K562 (cell line): ENCODE measurements at regions not wholly inside any gene's neighbourhood (a gene's known extent, or its start where the extent isn't known, plus 50 kb on each side); places are given as distances from the start of the nearest gene placed in this dataset.
"Not testable (repeated sequence)": the region's sequence is repeated elsewhere in the genome, so short reads cannot be mapped to it uniquely, and the experiment has no call there.

ENCODE experiments used
- ATAC-seq: fragments of 200-7000 bp; cut with Tn5 transposase; 3 replicates; pipeline ENCODE4 v1.9.1; 2020; ENCODE audit warnings: moderate library complexity
- BruUV-seq: library from RNA; stranded (reverse); fragments of 400-500 nt; replicated peaks from 2 replicates; lab custom pipeline; 2021; lab: Mats Ljungman, UMichigan
- CTCF ChIA-PET: fragments of 300-600 bp; formaldehyde crosslinking; extraction: SDS; loops from one replicate; lab custom pipeline; 2021; ENCODE audit warnings: low intra/inter-chr PET ratio; lab: Yijun Ruan, JAX
- POLR2A ChIA-PET: fragments of 300-600, 350-650 bp; sonication (Branson Sonifier 250); formaldehyde crosslinking; extraction: SDS; loops from one replicate; lab custom pipeline; 2021; ENCODE audit warnings: antibody characterized with exemption, inconsistent platforms; lab: Yijun Ruan, JAX
- DNase-seq, 4 experiments: peaks; one replicate each; pipeline versions ENCODE4 v3.0.0 to v3.0.0-alpha.2; 2011 to 2018; ENCODE audit warnings: low spot score in 3 of 4, mixed read lengths in 3 of 4; ENCODE audit errors: extremely low read depth in 1 of 4
- FAIRE-seq: peaks from 2 replicates; lab custom pipeline; 2011; peaks lifted over from hg19 to GRCh38; lab: Jason Lieb, UNC
- H2AFZ ChIP-seq: 2 replicates; pipeline ENCODE4 v1.6.0; 2011; ENCODE audit warnings: low read depth, low read length, control low read depth, inconsistent platforms
- H3K27ac ChIP-seq: fragments of 200-600 bp; 3 replicates; pipeline ENCODE4 v1.8.0; 2011; ENCODE audit warnings: low read depth, mild to moderate bottlenecking, control low read depth, inconsistent platforms, low read length, moderate library complexity, mixed read lengths; ENCODE audit errors: extremely low read depth
- H3K27me3 ChIP-seq, 2 experiments: fragments of 300-600 bp in 1 of 2; 2 replicates in 1 of 2; 3 replicates in 1 of 2; pipeline versions ENCODE4 v1.6.0 to v1.8.0; 2011; ENCODE audit warnings: inconsistent platforms in 2 of 2, low read length in 2 of 2, mild to moderate bottlenecking in 1 of 2, mixed read lengths in 1 of 2, moderate library complexity in 1 of 2; ENCODE audit not compliant: control insufficient read depth in 2 of 2, insufficient read depth in 2 of 2
- H3K36me3 ChIP-seq: fragments of 300-600 bp; 3 replicates; pipeline ENCODE4 v1.8.0; 2011; ENCODE audit warnings: mild to moderate bottlenecking, low read length, inconsistent platforms; ENCODE audit not compliant: control insufficient read depth, insufficient read depth
- H3K4me1 ChIP-seq, 2 experiments: fragments of 200-600 bp in 1 of 2; replicated peaks in 1 of 2; 2 replicates in 1 of 2; 3 replicates in 1 of 2; pipeline versions ENCODE4 v1.5.1 to v1.8.0; 2011; ENCODE audit warnings: inconsistent platforms in 2 of 2, low read length in 2 of 2, mild to moderate bottlenecking in 1 of 2, mixed read lengths in 1 of 2, moderate library complexity in 1 of 2; ENCODE audit not compliant: control insufficient read depth in 2 of 2, insufficient read depth in 2 of 2
- H3K4me2 ChIP-seq: 2 replicates; pipeline ENCODE4 v1.6.1; 2011; ENCODE audit warnings: low read length, control low read depth, inconsistent platforms, mixed read lengths; ENCODE audit not compliant: insufficient read depth
- H3K4me3 ChIP-seq: fragments of 200-600 bp; sonication (generic), shearing (Covaris generic); 2 replicates; pipeline ENCODE4 v1.5.1; 2016; ENCODE audit warnings: control low read depth, inconsistent platforms
- H3K79me2 ChIP-seq: fragments of 200-600 bp; 3 replicates; pipeline ENCODE4 v1.8.0; 2011; ENCODE audit warnings: low read length, inconsistent platforms; ENCODE audit not compliant: control insufficient read depth, insufficient read depth
- H3K9ac ChIP-seq, 2 experiments: 2 replicates each; pipeline versions ENCODE4 v1.6.0 to v1.6.1; 2011; ENCODE audit warnings: low read depth in 2 of 2, low read length in 2 of 2, control low read depth in 1 of 2, inconsistent platforms in 1 of 2, mild to moderate bottlenecking in 1 of 2, mixed read lengths in 1 of 2; ENCODE audit not compliant: insufficient read depth in 1 of 2
- H3K9me1 ChIP-seq: one replicate; pipeline ENCODE4 v1.6.0; 2011; ENCODE audit warnings: inconsistent platforms, mild to moderate bottlenecking, low read length, moderate library complexity; ENCODE audit not compliant: control insufficient read depth, insufficient read depth
- H3K9me3 ChIP-seq: replicated peaks from 2 replicates; pipeline ENCODE4 v1.5.1; 2011; ENCODE audit warnings: low read depth, low read length, inconsistent platforms; ENCODE audit not compliant: control insufficient read depth, insufficient read depth
- H4K20me1 ChIP-seq: replicated peaks from 2 replicates; pipeline ENCODE4 v1.6.1; 2011; ENCODE audit warnings: low read length, inconsistent platforms, mixed read lengths; ENCODE audit not compliant: control insufficient read depth, insufficient read depth
- WGBS: fragments of 100-300 bp; shearing (Covaris generic); methylation state at CpG from one replicate; pipeline ENCODE4 v1.1.6; 2016; ENCODE audit warnings: low coverage, mixed read lengths; ENCODE audit not compliant: insufficient coverage; ENCODE audit errors: missing lambda C conversion rate; 5-methylcytosine and 5-hydroxymethylcytosine counted together
- in situ Hi-C: fragments of 300-500 bp; cut with MboI; formaldehyde crosslinking; loops from 4 replicates; pipeline ENCODE4 v1.15.0; 2018; ENCODE audit warnings: inconsistent platforms, mixed read lengths
- intact Hi-C: fragments of 100-400 bp; cut with micrococcal nuclease; formaldehyde crosslinking; loops from 2 replicates; pipeline ENCODE4 v1.14.2; 2022

DNA sequence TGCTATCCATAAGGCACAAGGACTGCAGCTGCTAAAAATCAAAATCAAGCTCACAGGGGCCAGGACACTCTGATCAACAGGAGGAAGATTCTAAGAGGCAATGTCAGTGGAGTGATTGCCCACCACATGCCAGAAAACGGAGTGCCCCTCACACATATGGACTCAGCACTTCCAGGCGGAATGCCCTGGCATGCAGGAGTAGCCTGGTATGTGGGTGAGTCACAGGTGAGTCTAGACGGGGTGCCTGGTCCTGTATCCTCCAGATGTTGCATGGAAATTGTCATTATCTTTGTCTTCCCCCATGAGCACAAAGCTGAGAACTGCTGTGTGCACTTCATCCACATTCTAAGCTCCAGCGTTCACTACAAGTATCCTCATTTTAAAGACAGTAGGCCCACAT lies 129.2 kb upstream of the FOXD4L5 start:
- POLR2A ChIA-PET, H2AFZ ChIP-seq, H3K9me1 ChIP-seq, FAIRE-seq, H4K20me1 ChIP-seq, BruUV-seq, intact Hi-C loops, in situ Hi-C loops, H3K4me1 ChIP-seq, H3K27ac ChIP-seq, DNase-seq, H3K9me3 ChIP-seq, H3K4me3 ChIP-seq, CTCF ChIA-PET, H3K79me2 ChIP-seq, ATAC-seq, H3K9ac ChIP-seq, H3K36me3 ChIP-seq, H3K4me2 ChIP-seq: not testable (repeated sequence)
- WGBS, result 6% methylated on average over 3 of the region's 4 CpGs
- H3K27me3 ChIP-seq, result peaks cover 0 to 24% of the 10 kb centered on the region in 2 experiments; a peak in 2 of 5 replicates

- H3K79me2 ChIP-seq, H3K4me3 ChIP-seq, intact Hi-C loops, ATAC-seq, FAIRE-seq, H3K27ac ChIP-seq, CTCF ChIA-PET, H3K9me1 ChIP-seq, H3K4me2 ChIP-seq, in situ Hi-C loops, H3K9me3 ChIP-seq, H4K20me1 ChIP-seq, H2AFZ ChIP-seq, H3K9ac ChIP-seq, BruUV-seq, H3K36me3 ChIP-seq, POLR2A ChIA-PET, DNase-seq, H3K4me1 ChIP-seq: not testable (repeated sequence)
- 0% methylated on average over 1 of the region's 5 CpGs for WGBS
- H3K27me3 ChIP-seq, result peaks cover 0 to 25% of the 10 kb centered on the region in 2 experiments; a peak in 3 of 5 replicates
Observed at GRCh38 chr9:65413371-65413770, 128.4 kb upstream of the FOXD4L5 start.
